ENCODE measurements at regions not wholly inside any gene's neighbourhood (a gene's known extent, or its start where the extent isn't known, plus 50 kb on each side); places are given as distances from the start of the nearest gene placed in this dataset.
A peak's percentile ranks its signal among the peaks of the same experiment; 100 is the strongest.

- no peaks in the 10 kb centered on the region for H3K36me3 ChIP-seq
- peaks cover 3 to 47% of the 10 kb centered on the region in 2 donors for H3K4me1 ChIP-seq
- no peak for TF ChIP-seq CTCF (IDR thresholded peaks at IDR 0.05)
- no peaks in the 10 kb centered on the region for H3K9me3 ChIP-seq
- ATAC-seq (no peak), DNase-seq (no peak)
- H3K4me3 ChIP-seq: no peak overlapping the region
- intact Hi-C loops (cut with DNase I): no loop called here
- no peaks in the 10 kb centered on the region for H3K27me3 ChIP-seq
- H3K27ac ChIP-seq: peak overlapping the region in 1 of 2 donors; percentile 85
These were observed 52.5 kb upstream of the CPEB4 start for GRCh38 chr5:173835661-173836060.

- TF ChIP-seq CTCF (IDR thresholded peaks at IDR 0.05): no peak
- DNase-seq: no peak
- Histone ChIP-seq H3K4me3 (no peak overlapping the region), H3K27me3 (no peaks in the 10 kb centered on the region), H3K36me3 (no peaks in the 10 kb centered on the region), H3K27ac (no peak overlapping the region), H3K4me1 (peaks cover 3 to 32% of the 10 kb centered on the region in 2 donors), H3K9me3 (no peaks in the 10 kb centered on the region)
- ATAC-seq: no peak
- intact Hi-C loops (cut with DNase I): no loop called here
These were observed 50.5 kb upstream of the CPEB4 start for GRCh38 chr5:173837654-173838053.

All from left lung (tissue), 4 donors.